IMR-90 (cell line): ENCODE measurements at regions not wholly inside any gene's neighbourhood (a gene's known extent, or its start where the extent isn't known, plus 50 kb on each side); places are given as distances from the start of the nearest gene placed in this dataset.

Experiments used
- CEBPB ChIP-seq: IDR thresholded peaks from 2 replicates; pipeline ENCODE4 v1.6.1; 2012; ENCODE audit warnings: low read depth, low read length, improper control_type of control experiment
- CHD1 ChIP-seq: IDR thresholded peaks from 2 replicates; pipeline ENCODE4 v1.6.1; 2012; ENCODE audit warnings: low read depth, low read length, improper control_type of control experiment
- CTCF ChIP-seq: conservative IDR thresholded peaks from 2 replicates; pipeline ENCODE4 v1.5.1; 2012; ENCODE audit warnings: mild to moderate bottlenecking, low read depth, low read length, improper control_type of control experiment
- POLR2A ChIP-seq: IDR thresholded peaks from 2 replicates; pipeline ENCODE4 v1.6.1; 2012; ENCODE audit warnings: mild to moderate bottlenecking, low read depth, low read length

- TF ChIP-seq CTCF (no peak), CHD1 (no peak), CEBPB (no peak), POLR2A (no peak)
Measured at GRCh38 chr18:66328296-66328878, 275.5 kb downstream of the CDH19 start.
